ENCODE measurements at regions not wholly inside any gene's neighbourhood (a gene's known extent, or its start where the extent isn't known, plus 50 kb on each side); places are given as distances from the start of the nearest gene placed in this dataset.
A peak's percentile ranks its signal among the peaks of the same experiment; 100 is the strongest.
"Not testable (repeated sequence)": the region's sequence is repeated elsewhere in the genome, so short reads cannot be mapped to it uniquely, and the experiment has no call there.

GRCh38 chr12:125860672-125861288 lies 795.5 kb downstream of the AACS start:
- intact Hi-C loops (cut with DNase I; ENCODE audit: low total_unique reads), result no loop called here
- peak overlapping the region in 1 of 4 donors; percentile 32 for H3K4me3 ChIP-seq
- peaks cover 0 to 8% (median 0%) of the 10 kb centered on the region in 4 donors for H3K4me1 ChIP-seq
- H3K36me3 ChIP-seq, result no peaks in the 10 kb centered on the region
- peaks cover 0 to 30% (median 25%) of the 10 kb centered on the region in 4 donors for H3K9me3 ChIP-seq
- DNase-seq, result no peak
- WGBS, 5 donors, result 84 to 90% (median 90%) methylated on average over 17 of the region's 17 CpGs
- no peak for TF ChIP-seq POLR2AphosphoS5 (IDR thresholded peaks at IDR 0.05)
- TF ChIP-seq EP300 (IDR thresholded peaks at IDR 0.05), result no peak
- H3K27ac ChIP-seq, result no peak overlapping the region
- H3K27me3 ChIP-seq, result peaks cover 0 to 7% (median 6%) of the 10 kb centered on the region in 3 donors

- 27 to 35% (median 32%) methylated on average over 34 to 68 of the region's 68 CpGs for WGBS, 5 donors
- H3K27ac ChIP-seq, result no peak overlapping the region
Measured at GRCh38 chr12:125861299-125862281, 796.4 kb downstream of the AACS start.

DNA sequence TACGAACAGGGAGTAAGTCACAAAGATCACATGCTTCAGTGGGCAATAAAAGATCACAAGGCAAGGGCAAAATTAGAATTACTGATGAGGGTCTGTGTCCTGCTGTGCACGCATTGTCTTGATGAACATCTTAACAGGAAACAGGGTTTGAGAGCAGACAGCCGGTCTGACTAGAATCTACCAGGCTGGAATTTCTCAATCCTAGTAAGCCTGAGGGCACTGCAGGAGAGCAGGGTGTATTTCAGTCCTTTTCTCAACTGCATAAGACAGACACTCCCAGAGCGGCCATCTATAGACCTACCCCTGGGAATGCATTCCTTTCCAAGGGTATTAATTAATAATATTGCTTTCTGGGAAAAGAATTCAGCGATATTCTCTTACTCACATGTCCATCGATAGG lies 800.0 kb downstream of the AACS start:
- intact Hi-C loops (cut with DNase I; ENCODE audit: low total_unique reads); H3K36me3 ChIP-seq; DNase-seq; H3K4me1 ChIP-seq; H3K27me3 ChIP-seq; H3K27ac ChIP-seq; H3K4me3 ChIP-seq: not testable (repeated sequence)
- 79 to 88% (median 85%) methylated on average over 6 of the region's 6 CpGs for WGBS, 5 donors
- peaks cover 0 to 31% (median 29%) of the 10 kb centered on the region in 4 donors for H3K9me3 ChIP-seq

More at GRCh38 chr12:125861299-125862281, 796.4 kb downstream of the AACS start:
- intact Hi-C loops (cut with DNase I; ENCODE audit: low total_unique reads), result no loop called here
- TF ChIP-seq POLR2AphosphoS5 (IDR thresholded peaks at IDR 0.05) (no peak), POLR2A (IDR thresholded peaks at IDR 0.05) (no peak), EP300 (IDR thresholded peaks at IDR 0.05) (no peak)
- TF ChIP-seq, protein P1, sequence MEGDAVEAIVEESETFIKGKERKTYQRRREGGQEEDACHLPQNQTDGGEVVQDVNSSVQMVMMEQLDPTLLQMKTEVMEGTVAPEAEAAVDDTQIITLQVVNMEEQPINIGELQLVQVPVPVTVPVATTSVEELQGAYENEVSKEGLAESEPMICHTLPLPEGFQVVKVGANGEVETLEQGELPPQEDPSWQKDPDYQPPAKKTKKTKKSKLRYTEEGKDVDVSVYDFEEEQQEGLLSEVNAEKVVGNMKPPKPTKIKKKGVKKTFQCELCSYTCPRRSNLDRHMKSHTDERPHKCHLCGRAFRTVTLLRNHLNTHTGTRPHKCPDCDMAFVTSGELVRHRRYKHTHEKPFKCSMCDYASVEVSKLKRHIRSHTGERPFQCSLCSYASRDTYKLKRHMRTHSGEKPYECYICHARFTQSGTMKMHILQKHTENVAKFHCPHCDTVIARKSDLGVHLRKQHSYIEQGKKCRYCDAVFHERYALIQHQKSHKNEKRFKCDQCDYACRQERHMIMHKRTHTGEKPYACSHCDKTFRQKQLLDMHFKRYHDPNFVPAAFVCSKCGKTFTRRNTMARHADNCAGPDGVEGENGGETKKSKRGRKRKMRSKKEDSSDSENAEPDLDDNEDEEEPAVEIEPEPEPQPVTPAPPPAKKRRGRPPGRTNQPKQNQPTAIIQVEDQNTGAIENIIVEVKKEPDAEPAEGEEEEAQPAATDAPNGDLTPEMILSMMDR (IDR thresholded peaks at IDR 0.05), result no peak
- H3K9me3 ChIP-seq, result peaks cover 0 to 31% (median 29%) of the 10 kb centered on the region in 4 donors
- DNase-seq, result peak; percentile 42 to 89
- peaks cover 0 to 8% (median 0%) of the 10 kb centered on the region in 4 donors for H3K4me1 ChIP-seq
- no peaks in the 10 kb centered on the region for H3K36me3 ChIP-seq
- peaks cover 0 to 7% (median 6%) of the 10 kb centered on the region in 3 donors for H3K27me3 ChIP-seq
- H3K4me3 ChIP-seq, result peak overlapping the region in 3 of 4 donors; percentile 14 to 32 (median 31)

DNA sequence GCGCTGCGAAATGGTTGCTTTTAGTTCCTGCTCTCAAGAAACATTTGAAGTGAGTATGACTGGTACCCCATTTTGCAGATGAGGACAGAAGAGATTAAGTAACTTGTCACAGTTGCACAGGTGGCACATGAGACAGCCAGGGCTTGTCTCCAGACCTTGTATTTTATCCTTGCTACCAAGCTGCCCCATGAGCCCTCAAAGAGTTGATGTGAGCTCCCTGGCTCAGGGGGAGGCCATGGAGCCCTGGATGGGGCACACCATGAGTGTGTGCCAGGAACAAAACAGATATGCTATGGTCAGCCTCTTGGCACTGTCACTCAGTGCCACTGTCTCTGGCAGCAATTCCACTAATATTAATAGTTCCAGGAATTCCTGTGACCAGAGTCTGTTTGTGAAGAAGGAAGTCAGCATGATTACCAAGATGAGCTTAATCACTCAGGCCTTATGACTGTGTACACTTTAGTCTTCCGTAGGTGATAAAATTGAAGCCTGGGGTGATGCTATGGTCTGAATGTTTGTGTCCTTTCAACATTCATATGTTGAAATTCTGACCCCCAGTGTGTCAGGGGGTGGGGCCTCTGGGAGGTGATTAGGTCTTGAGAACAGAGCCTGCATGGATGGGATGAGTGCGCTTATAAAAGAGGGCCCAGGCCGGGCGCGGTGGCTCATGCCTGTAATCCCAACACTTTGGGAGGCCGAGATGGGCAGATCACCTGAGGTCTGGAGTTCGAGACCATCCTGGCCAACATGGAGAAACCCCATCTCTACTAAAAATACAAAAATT lies 806.8 kb downstream of the AACS start:
- H3K27me3 ChIP-seq, result no peaks in the 10 kb centered on the region
- H3K9me3 ChIP-seq, result peaks cover 0 to 6% (median 0%) of the 10 kb centered on the region in 4 donors
- no peaks in the 10 kb centered on the region for H3K4me1 ChIP-seq
- H3K27ac ChIP-seq, result no peak overlapping the region
- TF ChIP-seq EP300 (IDR thresholded peaks at IDR 0.05), result no peak
- TF ChIP-seq POLR2A (IDR thresholded peaks at IDR 0.05), result no peak
- TF ChIP-seq, protein P1 (IDR thresholded peaks at IDR 0.05), result no peak
- TF ChIP-seq POLR2AphosphoS5 (IDR thresholded peaks at IDR 0.05), result no peak
- no peak for DNase-seq
- intact Hi-C loops (cut with DNase I; ENCODE audit: low total_unique reads), result no loop called here
- no peak overlapping the region for H3K4me3 ChIP-seq
- 85 to 93% (median 88%) methylated on average over 9 of the region's 9 CpGs for WGBS, 5 donors
- no peaks in the 10 kb centered on the region for H3K36me3 ChIP-seq

DNA sequence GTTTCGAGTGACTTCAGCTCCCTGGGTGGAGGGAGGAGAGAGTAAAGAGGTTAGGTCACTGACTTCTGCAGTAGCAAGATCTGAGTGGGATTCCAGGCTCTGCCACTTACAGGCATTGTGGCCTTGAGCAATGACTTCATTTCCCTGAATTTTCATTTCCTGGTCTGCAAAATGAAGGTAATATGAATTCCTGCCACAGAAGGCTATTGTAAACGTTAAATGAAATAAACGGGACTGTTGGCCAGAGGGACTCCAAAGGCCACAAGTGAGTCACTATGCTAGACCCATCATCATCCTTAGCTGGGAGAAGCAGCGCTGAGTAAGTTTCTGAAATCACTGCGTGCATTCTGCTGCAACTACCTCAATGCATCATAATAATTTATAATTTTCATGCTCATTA lies 807.8 kb downstream of the AACS start:
- Histone ChIP-seq H3K4me1 (no peaks in the 10 kb centered on the region), H3K27ac (no peak overlapping the region), H3K27me3 (no peaks in the 10 kb centered on the region), H3K9me3 (peaks cover 0 to 6% (median 0%) of the 10 kb centered on the region in 4 donors), H3K4me3 (no peak overlapping the region), H3K36me3 (no peaks in the 10 kb centered on the region)
- WGBS, 5 donors, result 58 to 76% (median 70%) methylated on average over 5 of the region's 5 CpGs
- no peak for DNase-seq
- intact Hi-C loops (cut with DNase I; ENCODE audit: low total_unique reads), result no loop called here
- TF ChIP-seq, protein P1 (IDR thresholded peaks at IDR 0.05), result no peak
- TF ChIP-seq EP300 (IDR thresholded peaks at IDR 0.05) (no peak), POLR2AphosphoS5 (IDR thresholded peaks at IDR 0.05) (no peak)

All from stomach (tissue), 8 donors.